ENCODE measurements at regions not wholly inside any gene's neighbourhood (a gene's known extent, or its start where the extent isn't known, plus 50 kb on each side); places are given as distances from the start of the nearest gene placed in this dataset.

DNA sequence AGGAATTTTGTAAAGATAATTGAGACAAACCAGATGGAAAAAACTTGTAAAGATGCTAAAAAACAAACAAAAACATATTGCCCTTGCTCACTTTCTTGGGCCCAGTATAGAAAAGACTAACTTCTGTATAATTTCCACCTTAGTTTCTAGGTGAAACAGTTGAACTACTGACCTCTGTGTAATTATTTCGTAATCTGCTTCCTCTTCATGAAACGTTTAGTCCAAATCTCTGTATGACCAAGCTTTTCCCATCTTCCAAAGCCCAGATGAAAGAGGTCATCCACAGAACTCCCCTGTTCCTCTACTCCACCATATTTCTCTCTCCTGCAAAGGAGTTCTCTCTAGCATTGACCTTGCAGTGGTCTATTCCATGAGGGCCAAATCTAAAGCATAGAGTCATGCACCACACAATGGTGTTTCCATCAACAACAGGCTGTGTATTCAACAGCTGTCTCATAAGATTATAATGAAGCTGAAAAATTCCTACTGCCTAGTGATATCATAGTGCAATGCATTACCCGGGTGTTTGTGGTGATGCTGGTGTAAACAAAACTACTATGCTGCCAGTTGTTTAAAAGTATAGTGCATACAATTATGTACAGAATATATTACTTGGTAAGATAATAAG lies 647.6 kb downstream of the TNS3 start:
- no peak for FAIRE-seq
- Histone ChIP-seq H3K4me3 (no peak overlapping the region), H4K20me1 (ENCODE audit: control insufficient read depth, insufficient read depth) (no peaks in the 10 kb centered on the region), H3K9me3 (replicated peaks; ENCODE audit: control insufficient read depth, insufficient read depth, low read length) (no peaks in the 10 kb centered on the region), H3K79me2 (ENCODE audit: control insufficient read depth, insufficient read depth, low read length) (no peaks in the 10 kb centered on the region), H2AFZ (ENCODE audit: control insufficient read depth, low read depth, low read length) (no peak overlapping the region), H3K4me1 (ENCODE audit: control insufficient read depth, insufficient read depth, low read length) (no peaks in the 10 kb centered on the region), H3K4me2 (ENCODE audit: control insufficient read depth, insufficient read depth) (no peak overlapping the region), H3K9ac (ENCODE audit: control insufficient read depth, insufficient read depth, low read length) (no peak overlapping the region), H3K27me3 (replicated peaks in 1 of 2; ENCODE audit: control insufficient read depth in 2 of 2, insufficient read depth in 2 of 2, low read length in 1 of 2) (no peaks in the 10 kb centered on the region), H3K36me3 (ENCODE audit: control insufficient read depth in 2 of 2, insufficient read depth in 2 of 2, low read length in 1 of 2) (no peaks in the 10 kb centered on the region), H3K27ac (ENCODE audit: control insufficient read depth, insufficient read depth) (no peak overlapping the region)
- no peak for DNase-seq (ENCODE audit: low read depth, low spot score)
- intact Hi-C loops (cut with micrococcal nuclease; ENCODE audit: unreplicated experiment) = no loop called here
- ChIA-PET SMC1A (ENCODE audit: uncharacterized antibody, unreplicated experiment) (interaction anchor here (1.5 to 2.1 kb wide), 2 partner anchors 251 to 255 kb away, joined by 4 to 6 read pairs; no protein-coding TSS in a partner anchor), RAD21 (ENCODE audit: unreplicated experiment) (no interaction called here), POLR2A (interaction anchor here (0.6 kb wide), 1 partner anchor 151 kb away, joined by 3 read pairs; no protein-coding TSS in a partner anchor), CTCF (interaction anchor here (0.9 to 1.3 kb wide), 3 partner anchors 8 to 45 kb away, joined by 3 read pairs; no protein-coding TSS in a partner anchor)
- ATAC-seq = no peak
- in situ Hi-C loops (cut with MboI) = no loop called here
- BruUV-seq (replicated peaks) = no TSS peak
- WGBS (ENCODE audit: insufficient coverage, insufficient replicate concordance, low lambda C conversion rate, missing lambda C conversion rate) = 19% methylated on average over 3 of the region's 3 CpGs
- TF ChIP-seq HSF1 (IDR thresholded peaks at IDR 0.05; ENCODE audit: low read depth, low read length) (no peak), RCOR1 (conservative IDR thresholded peaks at IDR 0.05; ENCODE audit: low read depth, low read length) (no peak), TCF3 (IDR thresholded peaks at IDR 0.05; ENCODE audit: borderline replicate concordance, insufficient read depth, low read depth, low read length) (no peak), ZBTB4 (CRISPR knock-in tag; IDR thresholded peaks at IDR 0.05) (no peak)
- TF ChIP-seq, protein P1, sequence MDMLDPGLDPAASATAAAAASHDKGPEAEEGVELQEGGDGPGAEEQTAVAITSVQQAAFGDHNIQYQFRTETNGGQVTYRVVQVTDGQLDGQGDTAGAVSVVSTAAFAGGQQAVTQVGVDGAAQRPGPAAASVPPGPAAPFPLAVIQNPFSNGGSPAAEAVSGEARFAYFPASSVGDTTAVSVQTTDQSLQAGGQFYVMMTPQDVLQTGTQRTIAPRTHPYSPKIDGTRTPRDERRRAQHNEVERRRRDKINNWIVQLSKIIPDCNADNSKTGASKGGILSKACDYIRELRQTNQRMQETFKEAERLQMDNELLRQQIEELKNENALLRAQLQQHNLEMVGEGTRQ (IDR thresholded peaks at IDR 0.05; ENCODE audit: borderline replicate concordance, low read depth, low read length) = no peak
- TF ChIP-seq, protein P2, sequence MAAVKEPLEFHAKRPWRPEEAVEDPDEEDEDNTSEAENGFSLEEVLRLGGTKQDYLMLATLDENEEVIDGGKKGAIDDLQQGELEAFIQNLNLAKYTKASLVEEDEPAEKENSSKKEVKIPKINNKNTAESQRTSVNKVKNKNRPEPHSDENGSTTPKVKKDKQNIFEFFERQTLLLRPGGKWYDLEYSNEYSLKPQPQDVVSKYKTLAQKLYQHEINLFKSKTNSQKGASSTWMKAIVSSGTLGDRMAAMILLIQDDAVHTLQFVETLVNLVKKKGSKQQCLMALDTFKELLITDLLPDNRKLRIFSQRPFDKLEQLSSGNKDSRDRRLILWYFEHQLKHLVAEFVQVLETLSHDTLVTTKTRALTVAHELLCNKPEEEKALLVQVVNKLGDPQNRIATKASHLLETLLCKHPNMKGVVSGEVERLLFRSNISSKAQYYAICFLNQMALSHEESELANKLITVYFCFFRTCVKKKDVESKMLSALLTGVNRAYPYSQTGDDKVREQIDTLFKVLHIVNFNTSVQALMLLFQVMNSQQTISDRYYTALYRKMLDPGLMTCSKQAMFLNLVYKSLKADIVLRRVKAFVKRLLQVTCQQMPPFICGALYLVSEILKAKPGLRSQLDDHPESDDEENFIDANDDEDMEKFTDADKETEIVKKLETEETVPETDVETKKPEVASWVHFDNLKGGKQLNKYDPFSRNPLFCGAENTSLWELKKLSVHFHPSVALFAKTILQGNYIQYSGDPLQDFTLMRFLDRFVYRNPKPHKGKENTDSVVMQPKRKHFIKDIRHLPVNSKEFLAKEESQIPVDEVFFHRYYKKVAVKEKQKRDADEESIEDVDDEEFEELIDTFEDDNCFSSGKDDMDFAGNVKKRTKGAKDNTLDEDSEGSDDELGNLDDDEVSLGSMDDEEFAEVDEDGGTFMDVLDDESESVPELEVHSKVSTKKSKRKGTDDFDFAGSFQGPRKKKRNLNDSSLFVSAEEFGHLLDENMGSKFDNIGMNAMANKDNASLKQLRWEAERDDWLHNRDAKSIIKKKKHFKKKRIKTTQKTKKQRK (IDR thresholded peaks at IDR 0.05; ENCODE audit: low read depth, low read length) = no peak
- TF ChIP-seq, protein P3, sequence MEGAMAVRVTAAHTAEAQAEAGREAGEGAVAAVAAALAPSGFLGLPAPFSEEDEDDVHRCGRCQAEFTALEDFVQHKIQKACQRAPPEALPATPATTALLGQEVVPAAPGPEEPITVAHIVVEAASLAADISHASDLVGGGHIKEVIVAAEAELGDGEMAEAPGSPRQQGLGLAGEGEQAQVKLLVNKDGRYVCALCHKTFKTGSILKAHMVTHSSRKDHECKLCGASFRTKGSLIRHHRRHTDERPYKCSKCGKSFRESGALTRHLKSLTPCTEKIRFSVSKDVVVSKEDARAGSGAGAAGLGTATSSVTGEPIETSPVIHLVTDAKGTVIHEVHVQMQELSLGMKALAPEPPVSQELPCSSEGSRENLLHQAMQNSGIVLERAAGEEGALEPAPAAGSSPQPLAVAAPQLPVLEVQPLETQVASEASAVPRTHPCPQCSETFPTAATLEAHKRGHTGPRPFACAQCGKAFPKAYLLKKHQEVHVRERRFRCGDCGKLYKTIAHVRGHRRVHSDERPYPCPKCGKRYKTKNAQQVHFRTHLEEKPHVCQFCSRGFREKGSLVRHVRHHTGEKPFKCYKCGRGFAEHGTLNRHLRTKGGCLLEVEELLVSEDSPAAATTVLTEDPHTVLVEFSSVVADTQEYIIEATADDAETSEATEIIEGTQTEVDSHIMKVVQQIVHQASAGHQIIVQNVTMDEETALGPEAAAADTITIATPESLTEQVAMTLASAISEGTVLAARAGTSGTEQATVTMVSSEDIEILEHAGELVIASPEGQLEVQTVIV (IDR thresholded peaks at IDR 0.05; ENCODE audit: borderline replicate concordance, partially characterized antibody) = no peak
